ENCODE measurements at regions not wholly inside any gene's neighbourhood (a gene's known extent, or its start where the extent isn't known, plus 50 kb on each side); places are given as distances from the start of the nearest gene placed in this dataset.

DNA sequence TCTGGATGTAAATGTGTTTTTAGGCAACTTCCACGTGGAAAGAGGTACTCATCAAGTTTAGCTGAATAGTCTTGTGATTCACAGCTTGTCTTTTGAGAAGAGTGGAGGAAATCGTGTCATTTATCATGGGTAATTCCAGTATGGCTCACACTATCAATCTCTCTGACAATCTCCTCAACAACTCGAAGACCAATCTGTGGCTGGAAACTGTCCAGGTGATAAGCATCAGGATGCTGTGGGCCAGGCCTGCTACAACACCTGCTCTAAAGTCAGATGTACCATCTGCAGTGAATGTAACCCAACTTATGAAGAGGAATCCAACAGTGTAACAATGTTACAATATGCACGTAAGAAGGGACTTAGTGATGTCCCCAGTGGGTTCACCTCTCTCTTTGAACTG lies 132.1 kb upstream of the GK2 start:
- TF ChIP-seq EP300 (IDR thresholded peaks at IDR 0.05) (no peak), POLR2AphosphoS5 (IDR thresholded peaks at IDR 0.05) (no peak), POLR2A (IDR thresholded peaks at IDR 0.05) (no peak)
- TF ChIP-seq, protein P1, sequence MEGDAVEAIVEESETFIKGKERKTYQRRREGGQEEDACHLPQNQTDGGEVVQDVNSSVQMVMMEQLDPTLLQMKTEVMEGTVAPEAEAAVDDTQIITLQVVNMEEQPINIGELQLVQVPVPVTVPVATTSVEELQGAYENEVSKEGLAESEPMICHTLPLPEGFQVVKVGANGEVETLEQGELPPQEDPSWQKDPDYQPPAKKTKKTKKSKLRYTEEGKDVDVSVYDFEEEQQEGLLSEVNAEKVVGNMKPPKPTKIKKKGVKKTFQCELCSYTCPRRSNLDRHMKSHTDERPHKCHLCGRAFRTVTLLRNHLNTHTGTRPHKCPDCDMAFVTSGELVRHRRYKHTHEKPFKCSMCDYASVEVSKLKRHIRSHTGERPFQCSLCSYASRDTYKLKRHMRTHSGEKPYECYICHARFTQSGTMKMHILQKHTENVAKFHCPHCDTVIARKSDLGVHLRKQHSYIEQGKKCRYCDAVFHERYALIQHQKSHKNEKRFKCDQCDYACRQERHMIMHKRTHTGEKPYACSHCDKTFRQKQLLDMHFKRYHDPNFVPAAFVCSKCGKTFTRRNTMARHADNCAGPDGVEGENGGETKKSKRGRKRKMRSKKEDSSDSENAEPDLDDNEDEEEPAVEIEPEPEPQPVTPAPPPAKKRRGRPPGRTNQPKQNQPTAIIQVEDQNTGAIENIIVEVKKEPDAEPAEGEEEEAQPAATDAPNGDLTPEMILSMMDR (IDR thresholded peaks at IDR 0.05): no peak
- Histone ChIP-seq H3K4me1 (no peaks in the 10 kb centered on the region), H3K27ac (no peak overlapping the region), H3K36me3 (no peaks in the 10 kb centered on the region), H3K4me3 (no peak overlapping the region), H3K9me3 (no peaks in the 10 kb centered on the region), H3K27me3 (no peaks in the 10 kb centered on the region)
- 54% methylated on average over 4 of the region's 4 CpGs for WGBS, 2 donors
- no peak for ATAC-seq (ENCODE audit: low FRiP score in 2 of 2)
- DNase-seq: no peak

DNA sequence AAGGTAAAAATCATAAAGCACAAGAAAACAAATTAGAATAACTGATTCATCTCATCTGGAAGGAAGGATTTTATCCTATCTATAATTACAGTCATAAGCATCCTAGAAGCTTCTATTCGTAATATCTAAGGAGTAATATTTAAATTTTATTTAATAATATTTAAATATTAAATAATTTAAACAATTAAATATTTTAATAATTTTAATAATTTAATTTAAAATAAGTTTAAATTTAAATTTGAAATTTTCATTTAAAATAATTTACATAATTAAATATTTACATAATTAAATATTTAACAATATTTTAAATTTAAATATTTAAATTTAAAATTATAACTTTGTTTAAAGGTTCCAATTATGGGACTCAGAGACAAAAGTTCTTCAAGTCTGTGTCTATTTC lies 127.5 kb upstream of the GK2 start:
- Histone ChIP-seq H3K27ac (no peak overlapping the region), H3K4me3 (no peak overlapping the region), H3K36me3 (no peaks in the 10 kb centered on the region), H3K4me1 (no peaks in the 10 kb centered on the region), H3K27me3 (no peaks in the 10 kb centered on the region), H3K9me3 (no peaks in the 10 kb centered on the region)
- 88 to 100% methylated on average over 1 of the region's 1 CpG for WGBS, 2 donors
- ATAC-seq (ENCODE audit: low FRiP score in 2 of 2): no peak
- DNase-seq: no peak
- TF ChIP-seq EP300 (IDR thresholded peaks at IDR 0.05) (no peak), POLR2AphosphoS5 (IDR thresholded peaks at IDR 0.05) (no peak), POLR2A (IDR thresholded peaks at IDR 0.05) (no peak)
- TF ChIP-seq, protein P1 (IDR thresholded peaks at IDR 0.05): no peak

DNA sequence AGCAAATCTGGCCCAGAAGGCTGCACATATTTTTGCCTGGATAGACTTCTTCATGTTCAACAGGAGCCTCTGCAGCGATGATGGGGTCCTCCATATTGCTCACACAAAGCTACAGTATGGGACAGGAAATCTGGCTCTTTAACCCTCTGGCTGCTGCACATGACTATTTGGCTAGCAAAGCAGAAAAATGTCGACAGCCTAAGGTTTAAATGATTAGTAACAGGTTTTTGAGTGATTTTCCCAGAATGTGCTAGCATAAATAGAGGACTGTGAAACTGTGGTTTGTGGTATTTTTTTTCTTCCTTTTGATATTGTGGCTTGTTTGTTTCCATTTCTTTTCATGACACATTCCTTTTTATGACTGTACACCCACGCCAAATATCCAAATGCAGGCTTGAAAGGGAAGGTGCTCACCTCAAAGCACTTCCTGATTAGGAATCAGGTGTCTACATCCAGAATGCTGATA lies 120.2 kb upstream of the GK2 start:
- no peak for TF ChIP-seq POLR2AphosphoS5 (IDR thresholded peaks at IDR 0.05)
- no peak for DNase-seq
- H3K27me3 ChIP-seq: no peaks in the 10 kb centered on the region
- ATAC-seq (ENCODE audit: low FRiP score in 2 of 2): no peak
- 48 to 50% methylated on average over 3 of the region's 3 CpGs for WGBS, 2 donors
- no peaks in the 10 kb centered on the region for H3K36me3 ChIP-seq
- no peak overlapping the region for H3K4me3 ChIP-seq
- H3K27ac ChIP-seq: no peak overlapping the region
- no peaks in the 10 kb centered on the region for H3K4me1 ChIP-seq
- no peaks in the 10 kb centered on the region for H3K9me3 ChIP-seq

DNA sequence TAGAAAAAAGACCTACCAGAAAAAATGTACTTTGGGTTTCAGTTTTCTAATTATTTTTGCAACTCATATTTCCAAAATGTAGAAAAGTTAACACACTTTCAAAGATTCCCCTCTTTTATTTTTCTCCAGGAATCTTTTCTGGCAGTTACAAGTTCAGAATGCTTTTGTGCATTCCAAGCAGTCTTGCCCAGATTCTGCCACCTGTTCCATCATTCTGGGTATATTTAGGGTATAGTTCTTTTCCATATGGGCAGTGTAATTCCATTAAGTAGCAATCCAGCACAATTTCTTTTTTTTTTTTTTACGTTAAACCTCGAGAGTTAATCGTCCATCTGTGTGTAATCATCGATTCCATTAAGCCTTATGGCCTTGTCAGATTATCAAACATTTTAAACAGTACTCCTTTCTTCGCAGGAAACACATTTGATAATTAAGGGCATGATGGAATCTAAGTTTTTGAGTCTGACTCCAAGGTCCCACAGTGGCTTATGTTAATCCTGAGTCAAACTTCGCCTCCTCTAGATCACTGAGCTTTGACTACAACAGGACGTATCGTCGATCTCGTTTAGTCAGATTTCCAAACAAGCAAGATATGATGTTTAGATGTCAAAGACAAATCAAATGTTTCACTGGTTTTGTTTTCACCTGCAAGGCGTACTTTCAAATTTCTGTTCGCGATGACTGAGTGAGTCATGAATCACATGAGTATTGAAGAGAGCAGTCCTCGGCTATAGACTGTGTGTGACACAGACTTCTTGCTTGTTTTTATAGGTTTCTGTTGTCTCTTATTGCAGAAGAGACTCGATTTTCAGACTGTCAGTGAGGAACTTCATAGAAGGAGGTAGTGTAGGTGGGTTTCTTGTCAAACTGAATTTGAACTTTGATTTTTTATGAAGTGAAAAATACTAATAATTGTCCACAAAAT lies 118.9 kb upstream of the GK2 start:
- H3K36me3 ChIP-seq: no peaks in the 10 kb centered on the region
- no peak overlapping the region for H3K27ac ChIP-seq
- DNase-seq (no peak), ATAC-seq (ENCODE audit: low FRiP score in 2 of 2) (no peak)
- TF ChIP-seq EP300 (IDR thresholded peaks at IDR 0.05) (no peak), POLR2AphosphoS5 (IDR thresholded peaks at IDR 0.05) (no peak), POLR2A (IDR thresholded peaks at IDR 0.05) (no peak)
- TF ChIP-seq, protein P1 (IDR thresholded peaks at IDR 0.05): no peak
- H3K27me3 ChIP-seq: no peaks in the 10 kb centered on the region
- 87 to 91% methylated on average over 15 of the region's 15 CpGs for WGBS, 2 donors
- H3K4me3 ChIP-seq: no peak overlapping the region
- H3K9me3 ChIP-seq: no peaks in the 10 kb centered on the region
- no peaks in the 10 kb centered on the region for H3K4me1 ChIP-seq

DNA sequence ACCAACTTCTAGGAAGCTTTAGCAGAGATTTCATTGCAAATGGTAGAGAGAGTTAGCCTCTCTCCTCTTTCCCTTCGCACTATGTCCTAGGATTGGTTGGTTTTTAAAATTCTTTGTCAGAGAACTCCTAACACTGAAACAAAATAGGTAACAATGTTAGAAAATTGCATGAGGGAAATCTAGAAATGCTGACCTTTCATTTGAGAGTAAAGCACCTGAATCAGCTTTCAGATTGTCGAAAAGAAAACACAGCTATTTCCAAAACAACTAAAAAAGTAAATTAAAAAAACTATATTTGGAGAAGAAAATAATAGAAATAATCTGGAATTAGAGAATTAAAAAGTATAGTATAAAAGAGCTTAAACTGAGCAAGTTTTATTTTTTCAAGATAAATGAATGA lies 108.1 kb upstream of the GK2 start:
- TF ChIP-seq EP300 (IDR thresholded peaks at IDR 0.05) (no peak), POLR2AphosphoS5 (IDR thresholded peaks at IDR 0.05) (no peak), POLR2A (IDR thresholded peaks at IDR 0.05) (no peak)
- TF ChIP-seq, protein P1 (IDR thresholded peaks at IDR 0.05): no peak
- Histone ChIP-seq H3K4me1 (no peaks in the 10 kb centered on the region), H3K36me3 (no peaks in the 10 kb centered on the region), H3K9me3 (no peaks in the 10 kb centered on the region), H3K27ac (no peak overlapping the region), H3K4me3 (no peak overlapping the region), H3K27me3 (no peaks in the 10 kb centered on the region)
- ATAC-seq (ENCODE audit: low FRiP score in 2 of 2) (no peak), DNase-seq (no peak)
- WGBS, 2 donors: 91 to 92% methylated on average over 2 of the region's 2 CpGs

All from upper lobe of left lung (tissue), 6 donors.